ENCODE measurements at regions not wholly inside any gene's neighbourhood (a gene's known extent, or its start where the extent isn't known, plus 50 kb on each side); places are given as distances from the start of the nearest gene placed in this dataset.

GRCh38 chr3:102745881-102746280 is 311.1 kb downstream of the ZPLD1 start:
- no peak for TF ChIP-seq POLR2A (IDR thresholded peaks at IDR 0.05)
- peak in 6 of 12 donors; percentile 6 to 22 (median 8) for TF ChIP-seq CTCF (IDR thresholded peaks at IDR 0.05)
